Fibroblast of skin of left biceps (primary cell): ENCODE measurements at regions not wholly inside any gene's neighbourhood (a gene's known extent, or its start where the extent isn't known, plus 50 kb on each side); places are given as distances from the start of the nearest gene placed in this dataset.

Source experiments
- DNase-seq, 2 experiments: peaks; one replicate each; pipeline ENCODE4 v3.0.0-alpha.2; 2013; ENCODE audit warnings: low read depth in 2 of 2

GRCh38 chr13:22178878-22179277 is 508.0 kb downstream of the FGF9 start:
- no peak for DNase-seq

- DNase-seq: no peak
Measured at GRCh38 chr13:22187329-22187728, 516.5 kb downstream of the FGF9 start.

GRCh38 chr13:22189176-22190048 is 518.5 kb downstream of the FGF9 start:
- DNase-seq: no peak

- no peak for DNase-seq
Measured at GRCh38 chr13:22193070-22193469, 522.2 kb downstream of the FGF9 start.

GRCh38 chr13:22194106-22194805 is 523.4 kb downstream of the FGF9 start:
- no peak for DNase-seq

GRCh38 chr13:22195726-22196125 is 524.9 kb downstream of the FGF9 start:
- no peak for DNase-seq

- DNase-seq: no peak
Measured at GRCh38 chr13:22196777-22197176, 525.9 kb downstream of the FGF9 start.

GRCh38 chr13:22198001-22198400 is 527.1 kb downstream of the FGF9 start:
- no peak for DNase-seq

- DNase-seq: no peak
Measured at GRCh38 chr13:22198641-22199217, 527.9 kb downstream of the FGF9 start.

- DNase-seq: no peak
Measured at GRCh38 chr13:22200440-22200839, 529.6 kb downstream of the FGF9 start.

- DNase-seq: no peak
Measured at GRCh38 chr13:22201375-22201925, 530.6 kb downstream of the FGF9 start.

GRCh38 chr13:22210134-22210930 is 539.5 kb downstream of the FGF9 start:
- DNase-seq: no peak

GRCh38 chr13:22211876-22212275 is 541.0 kb downstream of the FGF9 start:
- DNase-seq: no peak

GRCh38 chr13:22212576-22212975 is 541.7 kb downstream of the FGF9 start:
- no peak for DNase-seq

GRCh38 chr13:22214184-22214583 is 543.3 kb downstream of the FGF9 start:
- no peak for DNase-seq

GRCh38 chr13:22218797-22219196 is 547.9 kb downstream of the FGF9 start:
- no peak for DNase-seq

- DNase-seq: no peak
Measured at GRCh38 chr13:22219709-22220108, 548.8 kb downstream of the FGF9 start.

- peak; percentile 10 to 13 for DNase-seq
Measured at GRCh38 chr13:22220151-22221135, 549.6 kb downstream of the FGF9 start.

GRCh38 chr13:22223411-22223810 is 552.5 kb downstream of the FGF9 start:
- no peak for DNase-seq

GRCh38 chr13:22226086-22226485 is 555.2 kb downstream of the FGF9 start:
- DNase-seq: no peak
